PC-3 (cell line): ENCODE measurements at regions not wholly inside any gene's neighbourhood (a gene's known extent, or its start where the extent isn't known, plus 50 kb on each side); places are given as distances from the start of the nearest gene placed in this dataset.

ENCODE experiments used
- ATAC-seq: fragments of 200-7000 bp; cut with Tn5 transposase; 2 replicates; pipeline ENCODE4 v1.9.1; 2020; ENCODE audit warnings: mild to moderate bottlenecking, moderate library complexity
- BruUV-seq: library from RNA; stranded (reverse); fragments of 400-500 nt; replicated peaks from 2 replicates; lab custom pipeline; 2021; lab: Mats Ljungman, UMichigan
- CTCF ChIA-PET: fragments of 300-600 bp; sonication (Branson Sonifier 250); formaldehyde crosslinking; loops from one replicate; lab custom pipeline; 2022; ENCODE audit warnings: antibody characterized with exemption; lab: Charles Lee
- POLR2A ChIA-PET: fragments of 300-600 bp; sonication (Branson Sonifier 250); formaldehyde crosslinking; loops from one replicate; lab custom pipeline; 2022; ENCODE audit warnings: antibody characterized with exemption; ENCODE audit not compliant: unreplicated experiment; lab: Charles Lee
- DNase-seq: peaks from one replicate; pipeline ENCODE4 v3.0.0-alpha.2; 2015
- H2AFZ ChIP-seq: fragments of 300-600 bp; sonication (generic); 2 replicates; pipeline ENCODE4 v1.6.0; 2016; ENCODE audit warnings: antibody characterized with exemption, low read length
- H3F3A ChIP-seq: fragments of 300-600 bp; sonication (generic); one replicate; pipeline ENCODE4 v1.6.0; 2017; ENCODE audit warnings: antibody characterized with exemption, low read length, control low read depth, mild to moderate bottlenecking; ENCODE audit not compliant: unreplicated experiment
- H3K27ac ChIP-seq: fragments of 300-600 bp; sonication (generic); 2 replicates; pipeline ENCODE4 v1.5.1; 2016; ENCODE audit warnings: mild to moderate bottlenecking, low read length
- H3K27me3 ChIP-seq: fragments of 300-600 bp; sonication (generic); 2 replicates; pipeline ENCODE4 v1.6.1; 2016; ENCODE audit warnings: low read length, mixed read lengths
- H3K36me3 ChIP-seq: fragments of 300-600 bp; sonication (generic); 2 replicates; pipeline ENCODE4 v1.6.1; 2016; ENCODE audit warnings: low read depth, mixed run types, low read length, mixed read lengths
- H3K4me1 ChIP-seq: fragments of 300-600 bp; sonication (generic); 2 replicates; pipeline ENCODE4 v1.5.1; 2016; ENCODE audit warnings: low read length; ENCODE audit not compliant: insufficient read depth
- H3K4me2 ChIP-seq: fragments of 300-600 bp; sonication (generic); 2 replicates; pipeline ENCODE4 v1.6.0; 2016; ENCODE audit warnings: low read length
- H3K4me3 ChIP-seq: fragments of 300-600 bp; sonication (generic); 2 replicates; pipeline ENCODE4 v1.5.1; 2016; ENCODE audit warnings: mild to moderate bottlenecking, low read length, mixed read lengths
- H3K79me2 ChIP-seq: fragments of 300-600 bp; sonication (generic); 2 replicates; pipeline ENCODE4 v1.6.1; 2017; ENCODE audit warnings: low read length, mixed read lengths
- H3K9ac ChIP-seq: fragments of 300-600 bp; sonication (generic); 2 replicates; pipeline ENCODE4 v1.6.0; 2016; ENCODE audit warnings: mild to moderate bottlenecking, low read length
- H3K9me2 ChIP-seq: fragments of 300-600 bp; sonication (generic); replicated peaks from 2 replicates; pipeline ENCODE4 v1.6.1; 2016; ENCODE audit warnings: mixed run types, low read length, mixed read lengths
- H3K9me3 ChIP-seq: fragments of 300-600 bp; sonication (generic); 2 replicates; pipeline ENCODE4 v1.6.1; 2016; ENCODE audit warnings: low read length, mixed read lengths
- H4K20me1 ChIP-seq: fragments of 300-600 bp; sonication (generic); 2 replicates; pipeline ENCODE4 v1.6.1; 2016; ENCODE audit warnings: low read length, mixed read lengths
- EZH2 ChIP-seq: fragments of 300-600 bp; sonication (generic); IDR thresholded peaks from one replicate; pipeline ENCODE4 v1.6.1; 2017; ENCODE audit warnings: antibody characterized with exemption, mild to moderate bottlenecking, low read length; ENCODE audit not compliant: unreplicated experiment
- EZH2phosphoT487 ChIP-seq: fragments of 300-600 bp; sonication (generic); IDR thresholded peaks from 2 replicates; pipeline ENCODE4 v1.6.1; 2018; ENCODE audit warnings: mild to moderate bottlenecking, antibody characterized with exemption, low read length, borderline replicate concordance
- intact Hi-C: fragments of 100-400 bp; cut with micrococcal nuclease; formaldehyde crosslinking; loops from 2 replicates; pipeline ENCODE4 v1.9.0; 2023
- TF ChIP-seq, protein P1 (sequence below): fragments of 300-600 bp; sonication (generic); conservative IDR thresholded peaks from 2 replicates; pipeline ENCODE4 v1.5.1; 2017; ENCODE audit warnings: antibody characterized with exemption, low read depth, mild to moderate bottlenecking, low read length

DNA sequence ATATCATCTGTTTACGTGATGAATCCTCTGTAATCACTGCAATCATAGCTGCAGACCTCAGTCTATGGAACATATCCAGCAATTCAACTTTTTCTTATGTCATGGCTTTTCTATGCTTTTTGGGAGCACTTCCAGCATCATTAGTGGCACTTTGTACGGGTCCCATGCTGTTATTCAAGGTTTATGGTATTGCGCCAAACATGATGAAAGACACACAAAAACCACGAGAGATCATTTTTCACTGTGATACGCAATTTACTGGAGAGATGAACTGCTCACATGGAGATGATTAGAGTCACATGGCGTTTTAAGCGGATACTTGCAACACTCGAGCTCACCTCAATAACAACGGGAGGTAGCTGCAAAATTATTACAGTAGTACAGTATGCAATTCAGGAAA lies 2101.7 kb upstream of the PCDH20 start:
- no peak overlapping the region for H3K4me2 ChIP-seq
- no peaks in the 10 kb centered on the region for H3K27me3 ChIP-seq
- H3K4me3 ChIP-seq: no peak overlapping the region
- H3K27ac ChIP-seq: no peak overlapping the region
- H3F3A ChIP-seq: no peaks in the 10 kb centered on the region
- no peaks in the 10 kb centered on the region for H3K9me3 ChIP-seq
- BruUV-seq: no TSS peak
- DNase-seq (no peak), ATAC-seq (no peak)
- H3K4me1 ChIP-seq: no peaks in the 10 kb centered on the region
- no peak overlapping the region for H2AFZ ChIP-seq
- no peaks in the 10 kb centered on the region for H3K79me2 ChIP-seq
- CTCF ChIA-PET: no interaction called here
- H3K9ac ChIP-seq: no peak overlapping the region
- no peaks in the 10 kb centered on the region for H3K36me3 ChIP-seq
- no peaks in the 10 kb centered on the region for H4K20me1 ChIP-seq
- POLR2A ChIA-PET: no interaction called here
- no peaks in the 10 kb centered on the region for H3K9me2 ChIP-seq
- TF ChIP-seq EZH2: no peak
- intact Hi-C loops: no loop called here

DNA sequence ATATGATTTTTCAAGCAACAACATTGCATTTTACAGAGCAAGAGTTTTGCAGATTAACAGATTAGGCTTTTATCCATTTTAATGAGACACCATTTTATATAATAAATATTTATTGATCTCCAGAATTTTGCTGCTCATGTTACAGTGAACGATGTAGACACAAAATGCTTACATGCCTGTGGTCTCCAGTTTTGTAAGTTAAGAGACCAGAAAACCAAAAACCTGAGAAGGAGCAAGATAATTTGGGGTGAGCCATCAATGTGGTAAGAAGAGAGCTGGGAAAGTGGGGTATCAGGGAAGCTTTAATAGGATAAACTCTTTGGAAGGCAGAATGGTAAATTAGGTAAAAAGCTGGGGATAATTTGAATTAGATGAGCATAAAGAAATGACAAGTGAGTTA lies 2100.5 kb upstream of the PCDH20 start:
- no peaks in the 10 kb centered on the region for H3K79me2 ChIP-seq
- no peaks in the 10 kb centered on the region for H4K20me1 ChIP-seq
- H3K9me3 ChIP-seq: no peaks in the 10 kb centered on the region
- H2AFZ ChIP-seq: no peak overlapping the region
- no peaks in the 10 kb centered on the region for H3K27me3 ChIP-seq
- no peak overlapping the region for H3K4me3 ChIP-seq
- no peak overlapping the region for H3K27ac ChIP-seq
- DNase-seq: no peak
- no peak overlapping the region for H3K9ac ChIP-seq
- no peaks in the 10 kb centered on the region for H3F3A ChIP-seq
- BruUV-seq: no TSS peak
- H3K4me1 ChIP-seq: no peaks in the 10 kb centered on the region
- CTCF ChIA-PET: no interaction called here
- no peaks in the 10 kb centered on the region for H3K9me2 ChIP-seq
- H3K4me2 ChIP-seq: no peak overlapping the region
- TF ChIP-seq, protein P1, sequence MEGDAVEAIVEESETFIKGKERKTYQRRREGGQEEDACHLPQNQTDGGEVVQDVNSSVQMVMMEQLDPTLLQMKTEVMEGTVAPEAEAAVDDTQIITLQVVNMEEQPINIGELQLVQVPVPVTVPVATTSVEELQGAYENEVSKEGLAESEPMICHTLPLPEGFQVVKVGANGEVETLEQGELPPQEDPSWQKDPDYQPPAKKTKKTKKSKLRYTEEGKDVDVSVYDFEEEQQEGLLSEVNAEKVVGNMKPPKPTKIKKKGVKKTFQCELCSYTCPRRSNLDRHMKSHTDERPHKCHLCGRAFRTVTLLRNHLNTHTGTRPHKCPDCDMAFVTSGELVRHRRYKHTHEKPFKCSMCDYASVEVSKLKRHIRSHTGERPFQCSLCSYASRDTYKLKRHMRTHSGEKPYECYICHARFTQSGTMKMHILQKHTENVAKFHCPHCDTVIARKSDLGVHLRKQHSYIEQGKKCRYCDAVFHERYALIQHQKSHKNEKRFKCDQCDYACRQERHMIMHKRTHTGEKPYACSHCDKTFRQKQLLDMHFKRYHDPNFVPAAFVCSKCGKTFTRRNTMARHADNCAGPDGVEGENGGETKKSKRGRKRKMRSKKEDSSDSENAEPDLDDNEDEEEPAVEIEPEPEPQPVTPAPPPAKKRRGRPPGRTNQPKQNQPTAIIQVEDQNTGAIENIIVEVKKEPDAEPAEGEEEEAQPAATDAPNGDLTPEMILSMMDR: no peak
- no peak for TF ChIP-seq EZH2
- no peak for TF ChIP-seq EZH2phosphoT487
- ATAC-seq: no peak
- intact Hi-C loops: no loop called here
- H3K36me3 ChIP-seq: no peaks in the 10 kb centered on the region
- POLR2A ChIA-PET: no interaction called here

DNA sequence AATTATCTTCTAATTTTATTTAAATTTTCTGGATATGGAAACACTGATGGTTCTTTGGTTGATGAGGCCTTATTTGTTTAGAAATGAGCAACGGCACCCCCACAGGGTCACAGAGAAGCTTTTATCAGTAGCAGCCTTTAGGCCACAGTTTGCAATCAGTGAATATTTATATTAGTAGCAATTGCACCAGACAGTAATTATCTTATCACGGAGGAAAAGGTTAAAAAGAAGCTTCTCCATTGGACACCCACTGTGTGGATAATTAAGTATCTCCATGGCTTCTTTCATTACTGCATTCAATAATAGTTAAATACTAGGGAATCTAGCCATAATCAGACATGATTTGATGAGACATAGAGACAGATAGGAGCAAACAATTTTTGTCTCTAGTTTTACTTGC lies 2099.2 kb upstream of the PCDH20 start:
- intact Hi-C loops: no loop called here
- ChIA-PET CTCF (no interaction called here), POLR2A (no interaction called here)
- Histone ChIP-seq H3K4me1 (no peaks in the 10 kb centered on the region), H3K27me3 (no peaks in the 10 kb centered on the region), H3K9me3 (no peaks in the 10 kb centered on the region), H3K4me2 (no peak overlapping the region), H3K9me2 (no peaks in the 10 kb centered on the region), H3K9ac (no peak overlapping the region), H4K20me1 (no peaks in the 10 kb centered on the region), H2AFZ (no peak overlapping the region), H3K4me3 (no peak overlapping the region), H3F3A (no peaks in the 10 kb centered on the region), H3K79me2 (no peaks in the 10 kb centered on the region), H3K36me3 (no peaks in the 10 kb centered on the region), H3K27ac (no peak overlapping the region)
- BruUV-seq: no TSS peak
- ATAC-seq (no peak), DNase-seq (no peak)
- TF ChIP-seq, protein P1: no peak
- TF ChIP-seq EZH2 (no peak), EZH2phosphoT487 (no peak)
